ENCODE measurements at regions not wholly inside any gene's neighbourhood (a gene's known extent, or its start where the extent isn't known, plus 50 kb on each side); places are given as distances from the start of the nearest gene placed in this dataset.

DNA sequence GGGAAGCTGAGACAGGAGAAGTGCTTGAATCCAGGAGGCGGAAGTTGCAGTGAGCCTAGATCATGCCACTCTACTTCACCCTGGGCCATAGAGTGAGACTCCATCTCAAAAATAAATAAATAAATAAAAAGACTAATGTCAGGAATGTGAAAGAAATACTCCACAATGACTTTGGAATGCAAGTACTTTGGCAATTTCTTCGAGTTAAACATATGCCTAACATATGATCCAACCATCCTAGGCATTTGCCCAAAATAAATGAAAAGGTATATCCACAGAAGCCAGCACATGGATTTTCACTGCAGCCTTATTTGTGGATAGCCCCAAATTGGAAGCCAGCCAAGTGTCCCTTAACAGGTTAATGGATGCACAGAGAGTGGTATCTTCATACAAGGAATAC lies 357.9 kb upstream of the TMEM132C start:
- TF ChIP-seq EZH2 (IDR thresholded peaks at IDR 0.05; ENCODE audit: borderline replicate concordance, insufficient read depth, low read length, poor library complexity, severe bottlenecking) = no peak
- TF ChIP-seq, protein P1, sequence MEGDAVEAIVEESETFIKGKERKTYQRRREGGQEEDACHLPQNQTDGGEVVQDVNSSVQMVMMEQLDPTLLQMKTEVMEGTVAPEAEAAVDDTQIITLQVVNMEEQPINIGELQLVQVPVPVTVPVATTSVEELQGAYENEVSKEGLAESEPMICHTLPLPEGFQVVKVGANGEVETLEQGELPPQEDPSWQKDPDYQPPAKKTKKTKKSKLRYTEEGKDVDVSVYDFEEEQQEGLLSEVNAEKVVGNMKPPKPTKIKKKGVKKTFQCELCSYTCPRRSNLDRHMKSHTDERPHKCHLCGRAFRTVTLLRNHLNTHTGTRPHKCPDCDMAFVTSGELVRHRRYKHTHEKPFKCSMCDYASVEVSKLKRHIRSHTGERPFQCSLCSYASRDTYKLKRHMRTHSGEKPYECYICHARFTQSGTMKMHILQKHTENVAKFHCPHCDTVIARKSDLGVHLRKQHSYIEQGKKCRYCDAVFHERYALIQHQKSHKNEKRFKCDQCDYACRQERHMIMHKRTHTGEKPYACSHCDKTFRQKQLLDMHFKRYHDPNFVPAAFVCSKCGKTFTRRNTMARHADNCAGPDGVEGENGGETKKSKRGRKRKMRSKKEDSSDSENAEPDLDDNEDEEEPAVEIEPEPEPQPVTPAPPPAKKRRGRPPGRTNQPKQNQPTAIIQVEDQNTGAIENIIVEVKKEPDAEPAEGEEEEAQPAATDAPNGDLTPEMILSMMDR (IDR thresholded peaks at IDR 0.05; ENCODE audit: poor library complexity, severe bottlenecking) = no peak
- no peak for TF ChIP-seq POLR2AphosphoS5 (IDR thresholded peaks at IDR 0.05)
- TF ChIP-seq TAF1 (IDR thresholded peaks at IDR 0.05; ENCODE audit: low read depth) = no peak
- TF ChIP-seq, protein P2, sequence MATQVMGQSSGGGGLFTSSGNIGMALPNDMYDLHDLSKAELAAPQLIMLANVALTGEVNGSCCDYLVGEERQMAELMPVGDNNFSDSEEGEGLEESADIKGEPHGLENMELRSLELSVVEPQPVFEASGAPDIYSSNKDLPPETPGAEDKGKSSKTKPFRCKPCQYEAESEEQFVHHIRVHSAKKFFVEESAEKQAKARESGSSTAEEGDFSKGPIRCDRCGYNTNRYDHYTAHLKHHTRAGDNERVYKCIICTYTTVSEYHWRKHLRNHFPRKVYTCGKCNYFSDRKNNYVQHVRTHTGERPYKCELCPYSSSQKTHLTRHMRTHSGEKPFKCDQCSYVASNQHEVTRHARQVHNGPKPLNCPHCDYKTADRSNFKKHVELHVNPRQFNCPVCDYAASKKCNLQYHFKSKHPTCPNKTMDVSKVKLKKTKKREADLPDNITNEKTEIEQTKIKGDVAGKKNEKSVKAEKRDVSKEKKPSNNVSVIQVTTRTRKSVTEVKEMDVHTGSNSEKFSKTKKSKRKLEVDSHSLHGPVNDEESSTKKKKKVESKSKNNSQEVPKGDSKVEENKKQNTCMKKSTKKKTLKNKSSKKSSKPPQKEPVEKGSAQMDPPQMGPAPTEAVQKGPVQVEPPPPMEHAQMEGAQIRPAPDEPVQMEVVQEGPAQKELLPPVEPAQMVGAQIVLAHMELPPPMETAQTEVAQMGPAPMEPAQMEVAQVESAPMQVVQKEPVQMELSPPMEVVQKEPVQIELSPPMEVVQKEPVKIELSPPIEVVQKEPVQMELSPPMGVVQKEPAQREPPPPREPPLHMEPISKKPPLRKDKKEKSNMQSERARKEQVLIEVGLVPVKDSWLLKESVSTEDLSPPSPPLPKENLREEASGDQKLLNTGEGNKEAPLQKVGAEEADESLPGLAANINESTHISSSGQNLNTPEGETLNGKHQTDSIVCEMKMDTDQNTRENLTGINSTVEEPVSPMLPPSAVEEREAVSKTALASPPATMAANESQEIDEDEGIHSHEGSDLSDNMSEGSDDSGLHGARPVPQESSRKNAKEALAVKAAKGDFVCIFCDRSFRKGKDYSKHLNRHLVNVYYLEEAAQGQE (IDR thresholded peaks at IDR 0.05; ENCODE audit: borderline replicate concordance) = no peak
- TF ChIP-seq EP300 (conservative IDR thresholded peaks at IDR 0.05; ENCODE audit: poor library complexity, severe bottlenecking) = no peak
- TF ChIP-seq SMC3 (conservative IDR thresholded peaks at IDR 0.05; ENCODE audit: poor library complexity) = no peak
